OCI-LY7 (cell line): ENCODE measurements at regions not wholly inside any gene's neighbourhood (a gene's known extent, or its start where the extent isn't known, plus 50 kb on each side); places are given as distances from the start of the nearest gene placed in this dataset.
"Not testable (repeated sequence)": the region's sequence is repeated elsewhere in the genome, so short reads cannot be mapped to it uniquely, and the experiment has no call there.

Source experiments
- CTCF ChIP-seq: fragments of 200-600 bp; sonication (generic); conservative IDR thresholded peaks from 2 replicates; pipeline ENCODE4 v1.5.1; 2014; ENCODE audit warnings: mild to moderate bottlenecking, antibody characterized with exemption, low read length, moderate library complexity, mixed read lengths
- EZH2phosphoT487 ChIP-seq: fragments of 200-600 bp; sonication (generic); IDR thresholded peaks from 2 replicates; pipeline ENCODE4 v1.6.1; 2018; ENCODE audit warnings: low read depth, borderline replicate concordance, mild to moderate bottlenecking, mixed run types, antibody characterized with exemption, low read length, moderate library complexity, mixed read lengths

GRCh38 chr7:35142125-35142524, 104.8 kb upstream of the DPY19L1 start:
- TF ChIP-seq CTCF, EZH2phosphoT487: not testable (repeated sequence)
